Ishikawa (cell line): ENCODE measurements at regions not wholly inside any gene's neighbourhood (a gene's known extent, or its start where the extent isn't known, plus 50 kb on each side); places are given as distances from the start of the nearest gene placed in this dataset.

Source experiments
- CEBPB ChIP-seq: IDR thresholded peaks from 2 replicates; pipeline ENCODE4 v1.6.1; 2012
- CREB1 ChIP-seq: IDR thresholded peaks from 2 replicates; pipeline ENCODE4 v1.6.1; 2012; ENCODE audit warnings: low read depth
- EGR1 ChIP-seq: IDR thresholded peaks from 2 replicates; pipeline ENCODE4 v1.6.1; 2012
- EP300 ChIP-seq: IDR thresholded peaks from 2 replicates; pipeline ENCODE4 v1.6.1; 2012; ENCODE audit warnings: borderline replicate concordance
- FOXM1 ChIP-seq: IDR thresholded peaks from 2 replicates; pipeline ENCODE4 v1.6.1; 2012; ENCODE audit warnings: low read depth, borderline replicate concordance
- MAX ChIP-seq: IDR thresholded peaks from 2 replicates; pipeline ENCODE4 v1.6.1; 2012
- NFIC ChIP-seq: IDR thresholded peaks from 2 replicates; pipeline ENCODE4 v1.6.1; 2012
- RAD21 ChIP-seq: IDR thresholded peaks from 2 replicates; pipeline ENCODE4 v1.6.1; 2012; ENCODE audit warnings: low read depth
- REST ChIP-seq: IDR thresholded peaks from 2 replicates; pipeline ENCODE4 v1.6.1; 2012; ENCODE audit warnings: low read depth, mild to moderate bottlenecking
- TAF1 ChIP-seq: IDR thresholded peaks from 2 replicates; pipeline ENCODE4 v1.6.1; 2012; ENCODE audit warnings: low read depth, mild to moderate bottlenecking
- TCF12 ChIP-seq: IDR thresholded peaks from 2 replicates; pipeline ENCODE4 v1.6.1; 2012; ENCODE audit warnings: low read depth
- TEAD4 ChIP-seq: IDR thresholded peaks from 2 replicates; pipeline ENCODE4 v1.6.1; 2012
- USF1 ChIP-seq: IDR thresholded peaks from 2 replicates; pipeline ENCODE4 v1.6.1; 2012
- YY1 ChIP-seq: IDR thresholded peaks from 2 replicates; pipeline ENCODE4 v1.6.1; 2012; ENCODE audit warnings: low read depth
- ZBTB7A ChIP-seq: IDR thresholded peaks from 2 replicates; pipeline ENCODE4 v1.6.1; 2012; ENCODE audit warnings: low read depth

GRCh38 chr15:37229855-37230619, 129.7 kb upstream of the MEIS2 start:
- TF ChIP-seq TEAD4: no peak
- no peak for TF ChIP-seq CREB1
- no peak for TF ChIP-seq REST
- no peak for TF ChIP-seq TAF1
- TF ChIP-seq YY1: no peak
- TF ChIP-seq EGR1: no peak

- TF ChIP-seq EGR1 (no peak), MAX (no peak), EP300 (no peak), TEAD4 (no peak), TAF1 (no peak), FOXM1 (no peak), NFIC (no peak), YY1 (no peak), TCF12 (no peak), CREB1 (no peak), RAD21 (no peak), CEBPB (no peak), REST (no peak), USF1 (no peak)
Measured at GRCh38 chr15:37245358-37245757, 145.0 kb upstream of the MEIS2 start.

- TF ChIP-seq EP300: no peak
- TF ChIP-seq REST: no peak
- TF ChIP-seq TAF1: no peak
- no peak for TF ChIP-seq ZBTB7A
- TF ChIP-seq MAX: no peak
- no peak for TF ChIP-seq FOXM1
- TF ChIP-seq TCF12: no peak
- no peak for TF ChIP-seq USF1
- no peak for TF ChIP-seq EGR1
- no peak for TF ChIP-seq CEBPB
- no peak for TF ChIP-seq NFIC
- no peak for TF ChIP-seq YY1
- TF ChIP-seq RAD21: no peak
- TF ChIP-seq CREB1: no peak
Measured at GRCh38 chr15:37246065-37246464, 145.7 kb upstream of the MEIS2 start.

- TF ChIP-seq ZBTB7A (no peak), TEAD4 (no peak), REST (no peak), USF1 (no peak), MAX (no peak)
Measured at GRCh38 chr15:37246856-37247255, 146.5 kb upstream of the MEIS2 start.
